ENCODE measurements at regions not wholly inside any gene's neighbourhood (a gene's known extent, or its start where the extent isn't known, plus 50 kb on each side); places are given as distances from the start of the nearest gene placed in this dataset.
"Not testable (repeated sequence)": the region's sequence is repeated elsewhere in the genome, so short reads cannot be mapped to it uniquely, and the experiment has no call there.

DNA sequence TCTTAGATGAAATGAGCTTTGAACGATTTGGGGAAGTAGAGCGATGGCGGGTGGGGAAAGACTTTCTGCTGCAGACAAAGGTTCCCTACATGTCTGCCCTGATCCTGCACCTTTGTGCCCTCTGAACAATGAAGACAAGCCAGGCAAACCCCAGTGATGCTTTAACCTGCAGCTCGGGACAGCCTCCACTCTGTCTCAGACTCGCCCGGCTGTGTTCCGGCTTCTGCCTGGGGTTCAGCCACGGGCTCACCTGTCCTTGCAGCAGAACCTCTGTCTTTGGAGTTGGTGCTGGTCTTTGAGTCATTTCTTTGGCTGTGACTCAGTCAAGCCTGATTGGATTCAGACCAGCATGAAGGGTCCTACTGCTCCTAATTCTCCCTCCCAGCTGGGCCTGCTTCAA lies 823.6 kb upstream of the TPTE start:
- DNase-seq = not testable (repeated sequence)

DNA sequence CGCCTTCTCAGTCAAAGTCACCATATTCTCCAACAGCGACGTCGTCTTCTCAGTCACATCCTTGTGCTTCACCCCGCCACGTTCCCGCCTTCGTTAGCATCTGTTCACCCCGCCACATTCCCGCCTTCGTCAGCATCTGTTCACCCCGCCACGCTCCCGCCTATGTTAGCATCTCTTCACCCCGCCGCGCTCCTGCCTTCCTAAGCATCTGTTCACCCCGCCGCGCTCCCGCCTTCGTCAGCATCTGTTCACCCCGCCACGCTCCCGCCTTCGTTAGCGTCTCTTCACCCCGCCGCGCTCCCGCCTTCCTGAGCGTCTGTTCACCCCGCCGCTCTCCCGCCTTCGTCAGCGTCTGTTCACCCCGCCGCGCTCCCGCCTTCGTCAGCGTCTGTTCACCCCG lies 816.4 kb upstream of the TPTE start:
- not testable (repeated sequence) for DNase-seq

- not testable (repeated sequence) for DNase-seq
These were observed 815.9 kb upstream of the TPTE start for GRCh38 chr21:9705455-9705854.

DNA sequence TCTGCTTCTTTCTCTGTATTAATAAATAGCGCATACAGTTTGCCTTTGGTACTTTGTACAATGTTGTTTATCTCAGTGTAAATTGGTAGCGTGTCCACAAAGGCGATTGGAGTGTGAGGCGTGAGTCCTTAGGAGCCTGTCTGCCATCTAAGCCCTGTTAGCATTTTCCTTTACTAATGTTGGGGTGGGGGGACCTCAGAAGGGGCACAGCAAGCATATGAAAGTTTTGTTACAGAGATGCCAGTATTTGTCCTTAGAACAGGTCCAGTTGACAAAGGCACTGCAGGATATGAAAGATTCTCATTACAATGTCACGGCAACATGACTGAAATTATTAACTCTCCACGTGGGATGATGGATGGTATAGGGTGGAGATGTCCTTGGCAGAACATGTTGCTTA lies 796.8 kb upstream of the TPTE start:
- peak; percentile 1 for DNase-seq

DNA sequence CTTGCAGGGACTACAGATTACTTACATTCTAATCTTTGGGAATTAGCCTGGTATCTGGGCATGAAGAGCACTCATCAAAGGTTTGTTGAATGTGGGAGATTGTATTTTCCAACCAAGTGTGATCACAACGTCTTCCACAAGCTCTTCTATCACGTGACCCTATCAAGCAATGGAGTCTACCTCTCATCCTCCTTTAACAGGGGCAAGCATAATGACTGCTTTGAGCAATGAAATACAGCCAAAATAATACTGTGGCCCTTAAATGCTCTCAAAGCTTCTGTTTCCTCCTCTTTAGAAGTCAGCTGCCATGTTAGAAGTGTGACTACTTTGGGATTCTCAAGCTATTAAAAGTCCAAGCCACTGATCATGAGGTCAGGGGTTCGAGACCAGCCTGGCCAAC lies 794.2 kb upstream of the TPTE start:
- peak; percentile 0 for DNase-seq

GRCh38 chr21:9728219-9728992 lies 793.0 kb upstream of the TPTE start:
- not testable (repeated sequence) for DNase-seq

- DNase-seq = no peak
These were observed 790.5 kb upstream of the TPTE start for GRCh38 chr21:9730866-9731265.

DNA sequence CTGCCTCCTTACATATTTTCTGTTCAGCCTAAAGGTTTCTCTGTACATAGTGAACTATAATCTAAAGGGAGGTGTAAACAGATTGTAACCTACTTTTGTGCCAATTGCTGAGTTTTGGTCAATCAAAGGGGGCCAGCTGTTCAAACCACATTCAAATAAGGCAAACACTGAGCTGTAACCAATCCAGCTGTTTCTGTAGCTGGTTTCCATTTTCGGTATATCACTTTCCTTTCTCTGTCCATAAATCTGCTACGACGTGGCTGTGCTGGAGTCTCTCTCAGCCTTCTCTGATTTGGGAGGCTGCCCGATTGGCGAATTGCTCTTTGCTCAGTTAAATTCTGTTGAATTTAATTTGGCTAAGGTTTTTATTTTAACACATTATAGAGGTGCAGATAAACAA lies 790.1 kb upstream of the TPTE start:
- DNase-seq = not testable (repeated sequence)

- not testable (repeated sequence) for DNase-seq
These were observed 788.8 kb upstream of the TPTE start for GRCh38 chr21:9732605-9733004.

DNA sequence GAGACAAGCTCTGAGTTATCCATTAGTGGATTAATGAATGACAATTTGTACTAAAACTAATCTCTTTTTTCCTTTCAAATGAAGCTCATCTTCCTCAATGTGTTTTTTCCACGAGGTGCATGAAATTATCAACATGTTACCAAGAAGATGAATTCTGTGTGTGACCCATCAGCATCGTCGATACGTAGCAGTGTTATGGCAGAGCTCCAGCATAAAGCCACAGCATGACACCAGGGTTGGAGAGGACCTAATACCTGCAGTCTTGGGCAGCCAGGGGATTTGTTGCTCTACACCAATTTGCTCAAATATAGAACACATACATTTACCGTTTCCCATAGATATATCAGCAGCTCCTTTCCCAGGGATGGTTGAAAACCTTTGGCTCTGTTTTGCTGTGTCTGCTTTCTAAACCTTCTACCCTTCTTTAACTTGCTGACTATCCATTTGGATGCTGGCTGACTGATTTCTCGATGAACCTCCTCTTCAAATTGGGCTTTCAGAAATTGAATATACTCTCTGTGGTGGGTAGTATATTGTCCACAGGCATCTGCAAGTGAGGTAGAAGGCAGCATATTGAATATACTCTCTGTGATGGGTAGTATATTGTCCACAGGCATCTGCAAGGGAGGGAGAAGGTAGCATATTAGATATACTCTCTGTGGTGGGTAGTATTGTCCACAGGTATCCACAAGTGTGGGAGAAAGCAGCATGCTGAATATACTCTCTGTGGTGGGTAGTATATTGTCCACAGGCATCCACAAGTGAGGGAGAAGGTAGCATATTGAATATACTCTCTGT lies 787.4 kb upstream of the TPTE start:
- DNase-seq = not testable (repeated sequence)

DNA sequence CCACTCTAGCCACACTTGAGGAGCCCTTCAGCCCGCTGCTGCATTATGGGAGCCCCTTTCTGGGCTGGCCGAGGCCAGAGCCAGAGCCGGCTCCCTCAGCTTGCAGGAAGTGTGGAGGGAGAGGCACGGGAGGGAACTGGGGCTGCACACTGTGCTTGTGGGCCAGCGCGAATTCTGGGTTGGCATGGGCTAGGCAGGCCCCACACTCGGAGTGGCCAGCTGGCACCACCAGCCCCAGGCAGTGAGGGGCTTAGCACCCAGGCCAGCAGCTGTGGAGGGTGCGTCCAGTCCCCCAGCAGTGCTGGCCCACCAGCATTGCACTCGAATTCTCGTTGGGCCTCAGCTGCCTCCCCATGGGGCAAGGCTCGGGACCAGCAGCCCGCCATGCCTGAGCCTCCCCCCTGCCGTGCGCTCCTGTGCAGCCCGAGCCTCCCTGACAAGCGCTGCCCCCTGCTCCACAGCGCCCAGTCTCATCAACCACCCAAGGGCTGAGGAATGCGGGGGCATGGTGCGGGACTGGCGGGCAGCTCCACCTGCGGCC lies 785.9 kb upstream of the TPTE start:
- no peak for DNase-seq

DNA sequence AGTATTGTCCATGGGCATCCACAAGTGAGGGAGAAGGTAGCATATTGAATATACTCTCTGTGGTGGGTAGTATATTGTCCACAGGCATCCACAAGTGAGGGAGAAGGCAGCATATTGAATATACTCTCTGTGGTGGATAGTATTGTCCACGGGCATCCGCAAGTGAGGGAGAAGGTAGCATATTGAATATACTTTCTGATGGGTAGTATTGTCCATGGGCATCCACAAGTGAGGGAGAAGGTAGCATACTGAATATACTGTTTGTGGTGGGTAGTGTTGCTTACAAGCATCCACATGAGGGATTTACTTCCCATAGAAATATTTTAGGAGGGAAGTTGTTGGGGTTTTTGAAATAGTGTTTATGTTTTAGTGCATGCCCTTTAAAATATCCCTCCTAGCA lies 784.1 kb upstream of the TPTE start:
- not testable (repeated sequence) for DNase-seq

DNA sequence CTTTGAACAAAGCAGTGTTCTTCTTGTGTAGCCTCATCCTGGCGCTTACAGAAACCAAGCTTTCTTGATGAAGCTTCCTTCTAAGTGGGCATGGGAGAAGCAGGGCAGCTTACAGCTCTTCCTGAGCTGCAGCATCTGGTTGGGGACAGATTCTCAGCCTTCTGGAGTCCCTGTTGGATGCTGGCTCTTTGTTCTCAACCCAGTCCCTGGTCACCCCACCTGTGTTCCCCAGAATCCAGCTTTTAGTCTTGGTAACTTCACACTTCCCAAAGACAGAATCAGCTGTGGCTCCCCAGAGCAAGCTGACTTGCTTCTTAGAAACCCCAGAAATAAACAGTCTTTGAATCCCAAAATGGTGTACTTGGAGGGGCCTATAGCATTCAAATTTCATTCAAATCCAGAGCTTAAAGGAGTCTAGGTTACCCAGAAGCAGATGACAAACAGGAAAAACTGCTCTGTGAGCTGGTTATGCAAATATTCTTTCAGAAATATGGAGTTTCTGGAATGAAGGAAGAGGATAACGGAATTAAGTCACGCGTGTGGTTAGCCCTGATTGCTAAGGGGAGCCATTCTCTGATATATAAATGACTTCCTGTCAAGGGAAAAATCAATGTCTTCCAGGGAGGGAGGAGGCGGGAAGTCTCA lies 783.4 kb upstream of the TPTE start:
- not testable (repeated sequence) for DNase-seq

- no peak for DNase-seq
These were observed 782.9 kb upstream of the TPTE start for GRCh38 chr21:9738527-9738926.

GRCh38 chr21:9739240-9739639 lies 782.1 kb upstream of the TPTE start:
- no peak for DNase-seq

- DNase-seq = not testable (repeated sequence)
These were observed 781.0 kb upstream of the TPTE start for GRCh38 chr21:9740177-9740941.

DNA sequence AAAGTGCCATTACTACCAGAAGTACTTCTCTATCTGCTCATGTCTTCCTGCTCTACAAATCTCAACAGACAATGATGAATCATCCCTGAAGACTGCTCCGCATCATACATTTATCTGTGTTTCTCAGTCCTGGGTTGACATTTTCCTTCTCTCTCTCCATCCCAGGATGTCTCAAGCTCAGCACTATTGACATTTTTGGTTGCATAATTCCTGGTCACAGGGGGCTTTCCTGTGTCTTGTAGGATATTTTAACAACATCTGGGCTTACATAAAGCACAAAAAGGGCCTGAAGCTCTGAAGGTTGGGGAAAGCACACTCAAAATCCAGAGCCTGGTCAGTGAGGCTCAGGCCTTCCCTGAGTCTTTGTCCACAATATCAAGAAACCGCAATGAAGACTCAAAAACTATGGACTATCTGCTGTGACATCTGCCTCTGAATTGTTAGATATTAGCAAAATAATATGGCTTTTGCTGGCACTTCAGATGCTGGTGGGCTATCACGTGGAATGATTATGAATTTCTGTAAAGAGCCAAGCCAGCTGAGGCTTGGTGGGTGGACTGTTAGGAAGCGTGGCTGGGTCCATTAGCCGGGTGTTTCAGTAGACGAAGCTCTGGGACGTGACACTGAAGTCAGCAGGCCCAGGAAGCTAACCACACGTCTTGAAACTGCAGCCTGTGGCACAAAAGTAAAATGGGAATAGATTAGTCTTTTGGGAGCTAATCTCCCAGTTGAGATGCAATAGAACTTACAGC lies 780.2 kb upstream of the TPTE start:
- DNase-seq = not testable (repeated sequence)

DNA sequence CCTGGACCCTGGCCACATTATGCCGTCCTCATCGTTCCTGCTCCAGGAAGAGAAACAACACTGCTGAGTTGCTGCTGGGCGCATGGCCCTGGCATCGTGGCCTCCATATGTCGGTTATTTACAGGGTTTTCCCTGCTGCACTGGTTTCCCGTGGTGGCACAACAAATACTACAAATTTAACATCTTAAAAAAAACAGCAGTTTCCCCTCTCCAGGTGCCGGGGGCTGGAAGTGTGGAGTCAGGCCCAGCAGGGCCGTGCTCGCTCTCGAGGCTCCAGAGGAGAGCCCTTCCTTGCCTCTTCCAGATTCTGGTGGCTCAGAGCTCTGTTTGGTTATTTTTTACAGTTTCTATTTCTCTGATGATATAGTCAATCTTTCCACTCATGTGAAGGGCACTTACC lies 777.8 kb upstream of the TPTE start:
- DNase-seq = not testable (repeated sequence)

DNA sequence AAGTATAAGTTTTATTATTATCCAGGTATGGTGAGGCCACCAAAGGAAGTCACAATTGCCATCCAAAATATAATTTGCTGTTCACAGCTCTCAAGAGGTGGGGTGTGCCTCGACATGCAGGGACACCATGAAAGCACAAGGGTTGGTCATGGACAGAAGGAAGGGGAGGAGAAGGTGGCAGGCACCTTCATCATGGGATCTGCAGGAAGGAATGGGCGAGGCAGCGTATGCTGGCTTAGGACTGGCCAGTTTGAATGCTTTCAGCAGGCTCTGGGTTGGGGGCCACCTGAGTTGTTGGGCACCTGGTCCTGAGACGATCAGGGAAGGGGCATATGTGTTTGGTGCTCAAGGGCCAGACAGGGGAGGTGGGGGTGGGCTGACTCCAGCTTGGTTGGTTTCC lies 777.2 kb upstream of the TPTE start:
- not testable (repeated sequence) for DNase-seq

DNA sequence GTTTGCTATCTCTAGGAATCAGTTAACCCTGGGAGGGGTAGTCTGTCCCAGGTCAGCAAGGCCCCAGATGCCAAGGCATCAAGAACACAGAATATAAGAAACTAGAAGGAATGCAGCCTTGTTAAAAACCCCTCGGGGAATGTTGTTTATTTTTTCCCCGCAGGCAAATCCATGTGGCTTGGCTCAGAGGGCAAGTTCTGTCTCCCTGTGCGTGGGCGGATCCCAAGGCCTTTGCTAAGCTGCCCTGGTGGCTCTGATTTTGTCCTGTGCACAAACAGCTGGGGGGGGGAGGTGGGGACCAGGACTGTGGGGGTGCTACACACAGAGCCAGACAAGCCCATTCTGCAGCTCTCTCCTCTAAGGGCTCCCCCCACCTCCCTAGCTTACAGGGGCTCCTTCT lies 776.8 kb upstream of the TPTE start:
- not testable (repeated sequence) for DNase-seq

DNA sequence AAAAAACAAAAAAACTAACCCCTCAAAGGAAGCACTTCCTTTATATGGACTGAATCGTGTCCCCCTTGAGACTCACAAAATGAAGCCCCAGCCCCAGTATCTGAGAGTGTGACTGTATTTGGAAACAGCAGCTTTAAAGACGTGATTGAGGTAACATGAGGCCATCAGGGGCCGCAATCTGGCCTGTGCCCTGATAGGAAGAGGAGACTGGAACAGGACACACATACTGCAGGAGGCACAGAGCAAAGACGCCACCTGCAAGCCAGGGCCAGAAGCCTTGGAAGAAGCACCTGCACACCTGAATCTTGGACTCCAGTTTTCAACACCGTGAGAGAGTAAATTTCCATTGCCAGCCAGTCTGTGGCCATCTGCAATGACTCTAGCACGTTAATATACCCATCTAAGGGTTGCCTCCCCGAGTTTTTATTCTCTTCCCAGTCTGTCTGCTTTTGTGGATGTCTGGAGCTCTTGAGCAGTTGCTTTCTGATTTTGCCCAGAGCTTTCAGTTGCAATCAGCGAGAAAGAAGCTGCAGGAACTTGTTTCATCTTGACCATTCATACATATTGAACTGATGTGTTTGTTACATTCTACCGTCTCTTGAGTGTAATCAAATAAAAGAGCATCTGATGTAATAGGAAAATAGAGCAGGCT lies 775.8 kb upstream of the TPTE start:
- DNase-seq = not testable (repeated sequence)

Measured in RPMI8226 (cell line).